Neural crest cell (in vitro differentiated cells): ENCODE measurements at regions not wholly inside any gene's neighbourhood (a gene's known extent, or its start where the extent isn't known, plus 50 kb on each side); places are given as distances from the start of the nearest gene placed in this dataset.

Source experiments
- DNase-seq: peaks from one replicate; pipeline ENCODE4 v3.0.0; 2021; ENCODE audit warnings: low read depth, mixed read lengths, low spot score
- H3K27ac Mint-ChIP-seq: one replicate; pipeline ENCODE4 v1.8.0; 2021; ENCODE audit warnings: mild to moderate bottlenecking, mixed read lengths; ENCODE audit not compliant: unreplicated experiment
- H3K27me3 Mint-ChIP-seq: 2 replicates; pipeline ENCODE4 v1.8.0; 2021; ENCODE audit warnings: low read depth, mild to moderate bottlenecking, mixed read lengths
- H3K36me3 Mint-ChIP-seq: 2 replicates; pipeline ENCODE4 v1.8.0; 2021; ENCODE audit warnings: low read depth, mild to moderate bottlenecking, mixed read lengths
- H3K4me1 Mint-ChIP-seq: 2 replicates; pipeline ENCODE4 v1.8.0; 2021; ENCODE audit warnings: mixed read lengths
- H3K4me3 Mint-ChIP-seq: one replicate; pipeline ENCODE4 v1.8.0; 2021; ENCODE audit warnings: mild to moderate bottlenecking, mixed read lengths
- H3K9me3 Mint-ChIP-seq: 2 replicates; pipeline ENCODE4 v1.8.0; 2021; ENCODE audit warnings: mixed read lengths
- CTCF ChIP-seq: fragments of 200-600 bp; sonication (generic); conservative IDR thresholded peaks from 2 replicates; pipeline ENCODE4 v1.5.0; 2021; ENCODE audit warnings: antibody characterized with exemption, mild to moderate bottlenecking

- no peaks in the 10 kb centered on the region for H3K9me3 Mint-ChIP-seq
- H3K4me3 Mint-ChIP-seq = no peak overlapping the region
- no peaks in the 10 kb centered on the region for H3K36me3 Mint-ChIP-seq
- H3K27ac Mint-ChIP-seq = no peak overlapping the region
- DNase-seq = no peak
- H3K27me3 Mint-ChIP-seq = no peaks in the 10 kb centered on the region
- peaks cover 9% of the 10 kb centered on the region for H3K4me1 Mint-ChIP-seq
- no peak for TF ChIP-seq CTCF
Measured at GRCh38 chr14:53858345-53858684, 98.3 kb downstream of the BMP4 start.

GRCh38 chr14:53857625-53858344 lies 98.8 kb downstream of the BMP4 start:
- no peaks in the 10 kb centered on the region for H3K9me3 Mint-ChIP-seq
- DNase-seq = no peak
- H3K4me3 Mint-ChIP-seq = no peak overlapping the region
- no peaks in the 10 kb centered on the region for H3K36me3 Mint-ChIP-seq
- no peak for TF ChIP-seq CTCF
- H3K4me1 Mint-ChIP-seq = peaks cover 9% of the 10 kb centered on the region
- H3K27me3 Mint-ChIP-seq = no peaks in the 10 kb centered on the region
- H3K27ac Mint-ChIP-seq = no peak overlapping the region

- H3K9me3 Mint-ChIP-seq = no peaks in the 10 kb centered on the region
- H3K27ac Mint-ChIP-seq = no peak overlapping the region
- H3K4me3 Mint-ChIP-seq = no peak overlapping the region
- H3K36me3 Mint-ChIP-seq = no peaks in the 10 kb centered on the region
- DNase-seq = no peak
- H3K27me3 Mint-ChIP-seq = no peaks in the 10 kb centered on the region
- TF ChIP-seq CTCF = no peak
- peaks cover 8% of the 10 kb centered on the region for H3K4me1 Mint-ChIP-seq
Measured at GRCh38 chr14:53855574-53855973, 101.1 kb downstream of the BMP4 start.

- Mint-ChIP-seq H3K27me3 (no peaks in the 10 kb centered on the region), H3K27ac (no peak overlapping the region), H3K36me3 (no peaks in the 10 kb centered on the region), H3K9me3 (no peaks in the 10 kb centered on the region), H3K4me3 (no peak overlapping the region), H3K4me1 (peaks cover 8% of the 10 kb centered on the region)
- no peak for TF ChIP-seq CTCF
- no peak for DNase-seq
Measured at GRCh38 chr14:53855127-53855526, 101.5 kb downstream of the BMP4 start.

- Mint-ChIP-seq H3K9me3 (no peaks in the 10 kb centered on the region), H3K4me1 (peaks cover 8% of the 10 kb centered on the region), H3K27ac (no peak overlapping the region), H3K36me3 (no peaks in the 10 kb centered on the region), H3K4me3 (no peak overlapping the region), H3K27me3 (no peaks in the 10 kb centered on the region)
- no peak for TF ChIP-seq CTCF
- no peak for DNase-seq
Measured at GRCh38 chr14:53851394-53852090, 105.1 kb downstream of the BMP4 start.
